SU-DHL-6 (cell line): ENCODE measurements at regions not wholly inside any gene's neighbourhood (a gene's known extent, or its start where the extent isn't known, plus 50 kb on each side); places are given as distances from the start of the nearest gene placed in this dataset.

Experiments used
- EZH2phosphoT487 ChIP-seq: fragments of 200-600 bp; sonication (generic), shearing (Covaris generic); conservative IDR thresholded peaks from 2 replicates; pipeline ENCODE4 v1.6.1; 2018; ENCODE audit warnings: mild to moderate bottlenecking, antibody characterized with exemption, low read length, moderate library complexity, mixed read lengths
- TF ChIP-seq, protein P1 (sequence below): fragments of 200-600 bp; sonication (generic); IDR thresholded peaks from one replicate; pipeline ENCODE4 v1.5.1; 2017; ENCODE audit warnings: antibody characterized with exemption, mild to moderate bottlenecking, low read length, moderate library complexity; ENCODE audit not compliant: insufficient read depth, poor library complexity, severe bottlenecking

DNA sequence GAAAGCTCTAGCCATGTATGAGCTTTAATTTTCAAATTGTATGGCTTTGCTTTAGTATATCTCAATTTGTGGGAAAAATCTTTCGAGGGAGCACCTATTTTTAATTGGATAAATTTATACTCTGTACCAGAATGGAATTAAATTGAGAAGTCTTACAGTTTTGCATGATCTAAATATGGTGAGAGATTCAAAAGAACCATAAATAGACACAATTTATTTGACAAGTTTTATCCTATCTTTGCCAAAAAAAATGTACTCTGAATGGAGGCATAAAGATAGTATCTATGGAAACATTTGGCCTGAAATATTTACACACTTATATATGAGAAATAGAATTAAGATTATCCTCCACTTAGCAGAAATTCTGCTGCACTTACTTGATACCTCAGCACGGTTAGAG lies 238.4 kb downstream of the NDUFA10 start:
- TF ChIP-seq, protein P1, sequence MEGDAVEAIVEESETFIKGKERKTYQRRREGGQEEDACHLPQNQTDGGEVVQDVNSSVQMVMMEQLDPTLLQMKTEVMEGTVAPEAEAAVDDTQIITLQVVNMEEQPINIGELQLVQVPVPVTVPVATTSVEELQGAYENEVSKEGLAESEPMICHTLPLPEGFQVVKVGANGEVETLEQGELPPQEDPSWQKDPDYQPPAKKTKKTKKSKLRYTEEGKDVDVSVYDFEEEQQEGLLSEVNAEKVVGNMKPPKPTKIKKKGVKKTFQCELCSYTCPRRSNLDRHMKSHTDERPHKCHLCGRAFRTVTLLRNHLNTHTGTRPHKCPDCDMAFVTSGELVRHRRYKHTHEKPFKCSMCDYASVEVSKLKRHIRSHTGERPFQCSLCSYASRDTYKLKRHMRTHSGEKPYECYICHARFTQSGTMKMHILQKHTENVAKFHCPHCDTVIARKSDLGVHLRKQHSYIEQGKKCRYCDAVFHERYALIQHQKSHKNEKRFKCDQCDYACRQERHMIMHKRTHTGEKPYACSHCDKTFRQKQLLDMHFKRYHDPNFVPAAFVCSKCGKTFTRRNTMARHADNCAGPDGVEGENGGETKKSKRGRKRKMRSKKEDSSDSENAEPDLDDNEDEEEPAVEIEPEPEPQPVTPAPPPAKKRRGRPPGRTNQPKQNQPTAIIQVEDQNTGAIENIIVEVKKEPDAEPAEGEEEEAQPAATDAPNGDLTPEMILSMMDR = no peak
- no peak for TF ChIP-seq EZH2phosphoT487
